Calu3 (cell line): ENCODE measurements at regions not wholly inside any gene's neighbourhood (a gene's known extent, or its start where the extent isn't known, plus 50 kb on each side); places are given as distances from the start of the nearest gene placed in this dataset.

ENCODE experiments used
- BruUV-seq: library from RNA; stranded (reverse); fragments of 400-500 nt; replicated peaks from 2 replicates; lab custom pipeline; 2021; lab: Mats Ljungman, UMichigan
- CTCF ChIA-PET: fragments of 300-600 bp; sonication (Branson Sonifier 250); formaldehyde crosslinking; loops from one replicate; lab custom pipeline; 2022; ENCODE audit warnings: antibody characterized with exemption; lab: Charles Lee
- DNase-seq: peaks from one replicate; pipeline ENCODE4 v3.0.0; 2022
- H3K27ac Mint-ChIP-seq: one replicate; pipeline ENCODE4 v1.8.0; 2022; ENCODE audit warnings: mixed read lengths; ENCODE audit not compliant: unreplicated experiment
- H3K27me3 Mint-ChIP-seq: one replicate; pipeline ENCODE4 v1.8.0; 2022; ENCODE audit warnings: mixed read lengths; ENCODE audit not compliant: unreplicated experiment
- H3K36me3 Mint-ChIP-seq: one replicate; pipeline ENCODE4 v1.8.0; 2022; ENCODE audit warnings: mild to moderate bottlenecking, moderate library complexity, mixed read lengths; ENCODE audit not compliant: insufficient read depth, unreplicated experiment
- H3K4me1 Mint-ChIP-seq: one replicate; pipeline ENCODE4 v1.8.0; 2022; ENCODE audit warnings: mild to moderate bottlenecking, low read depth, mixed read lengths; ENCODE audit not compliant: unreplicated experiment
- H3K4me3 Mint-ChIP-seq: one replicate; pipeline ENCODE4 v1.8.0; 2022; ENCODE audit warnings: mild to moderate bottlenecking, low read depth, moderate library complexity, mixed read lengths; ENCODE audit not compliant: unreplicated experiment
- H3K9me3 Mint-ChIP-seq: one replicate; pipeline ENCODE4 v1.8.0; 2022; ENCODE audit warnings: low read depth, mixed read lengths; ENCODE audit not compliant: unreplicated experiment
- CTCF ChIP-seq: fragments of 200-600 bp; IDR thresholded peaks from one replicate; pipeline ENCODE4 v1.8.0; 2022; ENCODE audit warnings: antibody characterized with exemption; ENCODE audit not compliant: unreplicated experiment
- intact Hi-C: fragments of 100-400 bp; cut with micrococcal nuclease; formaldehyde crosslinking; loops from one replicate; pipeline ENCODE4 v1.10.0; 2022; ENCODE audit not compliant: unreplicated experiment

DNA sequence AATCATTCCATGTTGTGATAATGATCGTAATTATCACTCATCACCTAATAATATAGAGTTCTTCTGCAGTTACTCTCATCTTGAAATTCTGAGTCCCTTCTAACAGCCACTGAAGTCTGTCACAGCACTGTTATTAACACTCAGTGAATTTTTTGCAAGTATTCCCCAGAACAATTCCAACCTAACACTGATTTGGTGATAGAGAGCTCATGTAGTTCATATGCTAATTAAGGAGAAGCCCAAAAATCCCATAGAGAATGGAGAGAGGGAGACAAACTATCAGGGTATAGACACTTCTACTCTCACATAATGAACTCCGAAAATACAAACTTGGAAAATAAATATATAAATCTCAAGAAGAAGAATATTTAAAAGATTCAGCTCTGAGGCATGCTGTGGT lies 1253.4 kb upstream of the NXPH2 start:
- CTCF ChIA-PET, result interaction anchor here (1.0 kb wide), 1 partner anchor 274 kb away, joined by 3 read pairs; no protein-coding TSS in a partner anchor
- no peak for DNase-seq
- no peaks in the 10 kb centered on the region for H3K36me3 Mint-ChIP-seq
- H3K4me3 Mint-ChIP-seq, result no peak overlapping the region
- no peaks in the 10 kb centered on the region for H3K4me1 Mint-ChIP-seq
- H3K9me3 Mint-ChIP-seq, result peaks cover 6% of the 10 kb centered on the region
- no peak for TF ChIP-seq CTCF
- no TSS peak for BruUV-seq
- H3K27ac Mint-ChIP-seq, result no peak overlapping the region
- no peaks in the 10 kb centered on the region for H3K27me3 Mint-ChIP-seq
- intact Hi-C loops, result no loop called here

- H3K36me3 Mint-ChIP-seq, result no peaks in the 10 kb centered on the region
- CTCF ChIA-PET, result interaction anchor here (0.6 kb wide), 1 partner anchor 651 kb away, joined by 3 read pairs; no protein-coding TSS in a partner anchor
- peaks cover 6% of the 10 kb centered on the region for H3K9me3 Mint-ChIP-seq
- H3K4me3 Mint-ChIP-seq, result no peak overlapping the region
- BruUV-seq, result no TSS peak
- intact Hi-C loops, result no loop called here
- H3K27ac Mint-ChIP-seq, result no peak overlapping the region
- DNase-seq, result no peak
- no peaks in the 10 kb centered on the region for H3K27me3 Mint-ChIP-seq
- H3K4me1 Mint-ChIP-seq, result no peaks in the 10 kb centered on the region
- no peak for TF ChIP-seq CTCF
These were observed 1247.8 kb upstream of the NXPH2 start for GRCh38 chr2:140027966-140028365.

- no peak for DNase-seq
- no TSS peak for BruUV-seq
These were observed 1247.1 kb upstream of the NXPH2 start for GRCh38 chr2:140027320-140027719.

GRCh38 chr2:140023291-140023690 lies 1243.1 kb upstream of the NXPH2 start:
- H3K36me3 Mint-ChIP-seq, result no peaks in the 10 kb centered on the region
- intact Hi-C loops, result no loop called here
- DNase-seq, result no peak
- H3K27ac Mint-ChIP-seq, result no peak overlapping the region
- no peak for TF ChIP-seq CTCF
- no peaks in the 10 kb centered on the region for H3K4me1 Mint-ChIP-seq
- H3K9me3 Mint-ChIP-seq, result peaks cover 3% of the 10 kb centered on the region
- no TSS peak for BruUV-seq
- H3K27me3 Mint-ChIP-seq, result no peaks in the 10 kb centered on the region
- CTCF ChIA-PET, result no interaction called here
- no peak overlapping the region for H3K4me3 Mint-ChIP-seq

More at GRCh38 chr2:140027320-140027719, 1247.1 kb upstream of the NXPH2 start:
- TF ChIP-seq CTCF, result no peak
- CTCF ChIA-PET, result no interaction called here
- Mint-ChIP-seq H3K36me3 (no peaks in the 10 kb centered on the region), H3K4me3 (no peak overlapping the region), H3K4me1 (no peaks in the 10 kb centered on the region), H3K9me3 (peaks cover 6% of the 10 kb centered on the region), H3K27ac (no peak overlapping the region), H3K27me3 (no peaks in the 10 kb centered on the region)
- intact Hi-C loops, result no loop called here
